K562 (cell line): ENCODE measurements at regions not wholly inside any gene's neighbourhood (a gene's known extent, or its start where the extent isn't known, plus 50 kb on each side); places are given as distances from the start of the nearest gene placed in this dataset.

Source experiments
- ATAC-seq: fragments of 200-7000 bp; cut with Tn5 transposase; 3 replicates; pipeline ENCODE4 v1.9.1; 2020; ENCODE audit warnings: moderate library complexity
- BruUV-seq: library from RNA; stranded (reverse); fragments of 400-500 nt; replicated peaks from 2 replicates; lab custom pipeline; 2021; lab: Mats Ljungman, UMichigan
- CTCF ChIA-PET: fragments of 300-600 bp; formaldehyde crosslinking; extraction: SDS; loops from one replicate; lab custom pipeline; 2021; ENCODE audit warnings: low intra/inter-chr PET ratio; lab: Yijun Ruan, JAX
- POLR2A ChIA-PET: fragments of 300-600, 350-650 bp; sonication (Branson Sonifier 250); formaldehyde crosslinking; extraction: SDS; loops from one replicate; lab custom pipeline; 2021; ENCODE audit warnings: antibody characterized with exemption, inconsistent platforms; lab: Yijun Ruan, JAX
- DNase-seq, 4 experiments: peaks; one replicate each; pipeline versions ENCODE4 v3.0.0 to v3.0.0-alpha.2; 2011 to 2018; ENCODE audit warnings: low spot score in 3 of 4, mixed read lengths in 3 of 4; ENCODE audit errors: extremely low read depth in 1 of 4
- FAIRE-seq: peaks from 2 replicates; lab custom pipeline; 2011; peaks lifted over from hg19 to GRCh38; lab: Jason Lieb, UNC
- H2AFZ ChIP-seq: 2 replicates; pipeline ENCODE4 v1.6.0; 2011; ENCODE audit warnings: low read depth, low read length, control low read depth, inconsistent platforms
- H3K27ac ChIP-seq: fragments of 200-600 bp; 3 replicates; pipeline ENCODE4 v1.8.0; 2011; ENCODE audit warnings: low read depth, mild to moderate bottlenecking, control low read depth, inconsistent platforms, low read length, moderate library complexity, mixed read lengths; ENCODE audit errors: extremely low read depth
- H3K27me3 ChIP-seq, 2 experiments: fragments of 300-600 bp in 1 of 2; 2 replicates in 1 of 2; 3 replicates in 1 of 2; pipeline versions ENCODE4 v1.6.0 to v1.8.0; 2011; ENCODE audit warnings: inconsistent platforms in 2 of 2, low read length in 2 of 2, mild to moderate bottlenecking in 1 of 2, mixed read lengths in 1 of 2, moderate library complexity in 1 of 2; ENCODE audit not compliant: control insufficient read depth in 2 of 2, insufficient read depth in 2 of 2
- H3K36me3 ChIP-seq: fragments of 300-600 bp; 3 replicates; pipeline ENCODE4 v1.8.0; 2011; ENCODE audit warnings: mild to moderate bottlenecking, low read length, inconsistent platforms; ENCODE audit not compliant: control insufficient read depth, insufficient read depth
- H3K4me1 ChIP-seq, 2 experiments: fragments of 200-600 bp in 1 of 2; replicated peaks in 1 of 2; 2 replicates in 1 of 2; 3 replicates in 1 of 2; pipeline versions ENCODE4 v1.5.1 to v1.8.0; 2011; ENCODE audit warnings: inconsistent platforms in 2 of 2, low read length in 2 of 2, mild to moderate bottlenecking in 1 of 2, mixed read lengths in 1 of 2, moderate library complexity in 1 of 2; ENCODE audit not compliant: control insufficient read depth in 2 of 2, insufficient read depth in 2 of 2
- H3K4me2 ChIP-seq: 2 replicates; pipeline ENCODE4 v1.6.1; 2011; ENCODE audit warnings: low read length, control low read depth, inconsistent platforms, mixed read lengths; ENCODE audit not compliant: insufficient read depth
- H3K4me3 ChIP-seq: fragments of 200-600 bp; sonication (generic), shearing (Covaris generic); 2 replicates; pipeline ENCODE4 v1.5.1; 2016; ENCODE audit warnings: control low read depth, inconsistent platforms
- H3K79me2 ChIP-seq: fragments of 200-600 bp; 3 replicates; pipeline ENCODE4 v1.8.0; 2011; ENCODE audit warnings: low read length, inconsistent platforms; ENCODE audit not compliant: control insufficient read depth, insufficient read depth
- H3K9ac ChIP-seq, 2 experiments: 2 replicates each; pipeline versions ENCODE4 v1.6.0 to v1.6.1; 2011; ENCODE audit warnings: low read depth in 2 of 2, low read length in 2 of 2, control low read depth in 1 of 2, inconsistent platforms in 1 of 2, mild to moderate bottlenecking in 1 of 2, mixed read lengths in 1 of 2; ENCODE audit not compliant: insufficient read depth in 1 of 2
- H3K9me1 ChIP-seq: one replicate; pipeline ENCODE4 v1.6.0; 2011; ENCODE audit warnings: inconsistent platforms, mild to moderate bottlenecking, low read length, moderate library complexity; ENCODE audit not compliant: control insufficient read depth, insufficient read depth
- H3K9me3 ChIP-seq: replicated peaks from 2 replicates; pipeline ENCODE4 v1.5.1; 2011; ENCODE audit warnings: low read depth, low read length, inconsistent platforms; ENCODE audit not compliant: control insufficient read depth, insufficient read depth
- H4K20me1 ChIP-seq: replicated peaks from 2 replicates; pipeline ENCODE4 v1.6.1; 2011; ENCODE audit warnings: low read length, inconsistent platforms, mixed read lengths; ENCODE audit not compliant: control insufficient read depth, insufficient read depth
- ARID4B ChIP-seq: sonication (generic); formaldehyde crosslinking; IDR thresholded peaks from 2 replicates; pipeline ENCODE4 v1.8.0; 2022; ENCODE audit warnings: mild to moderate bottlenecking, missing genetic modification reagents
- HMG20B ChIP-seq: fragments of 250-450 bp; sonication (Bioruptor Pico); IDR thresholded peaks from 2 replicates; pipeline ENCODE4 v1.5.0; 2021; ENCODE audit warnings: mild to moderate bottlenecking
- MEF2A ChIP-seq: IDR thresholded peaks from 2 replicates; pipeline ENCODE4 v1.6.1; 2011; ENCODE audit warnings: low read depth, mild to moderate bottlenecking, low read length, moderate library complexity; ENCODE audit not compliant: control insufficient read depth
- RCOR1 ChIP-seq, 2 experiments: IDR thresholded peaks; 2 replicates each; pipeline ENCODE4 v1.6.1; 2012; ENCODE audit warnings: low read depth in 2 of 2, low read length in 2 of 2, borderline replicate concordance in 1 of 2, improper control_type of control experiment in 1 of 2
- ZNF384 ChIP-seq: IDR thresholded peaks from 2 replicates; pipeline ENCODE4 v1.6.1; 2012; ENCODE audit warnings: low read depth, low read length, improper control_type of control experiment
- ZNF639 ChIP-seq, 2 experiments: fragments of 200-800 bp in 1 of 2; sonication (Bioruptor generic) in 1 of 2; sonication (generic) in 1 of 2; formaldehyde crosslinking in 1 of 2; IDR thresholded peaks in 1 of 2; conservative IDR thresholded peaks in 1 of 2; 2 replicates each; pipeline versions ENCODE4 v1.5.0 to v1.6.1; 2016 to 2020; ENCODE audit warnings: missing compliant biosample characterization in 1 of 2, missing genetic modification characterization in 1 of 2, missing genetic modification reagents in 1 of 2
- WGBS: fragments of 100-300 bp; shearing (Covaris generic); methylation state at CpG from one replicate; pipeline ENCODE4 v1.1.6; 2016; ENCODE audit warnings: low coverage, mixed read lengths; ENCODE audit not compliant: insufficient coverage; ENCODE audit errors: missing lambda C conversion rate; 5-methylcytosine and 5-hydroxymethylcytosine counted together
- in situ Hi-C: fragments of 300-500 bp; cut with MboI; formaldehyde crosslinking; loops from 4 replicates; pipeline ENCODE4 v1.15.0; 2018; ENCODE audit warnings: inconsistent platforms, mixed read lengths
- intact Hi-C: fragments of 100-400 bp; cut with micrococcal nuclease; formaldehyde crosslinking; loops from 2 replicates; pipeline ENCODE4 v1.14.2; 2022
- TF ChIP-seq, protein P1 (sequence below): sonication (generic); formaldehyde crosslinking; IDR thresholded peaks from 2 replicates; pipeline ENCODE4 v1.8.0; 2023; ENCODE audit warnings: mild to moderate bottlenecking, missing genetic modification reagents

DNA sequence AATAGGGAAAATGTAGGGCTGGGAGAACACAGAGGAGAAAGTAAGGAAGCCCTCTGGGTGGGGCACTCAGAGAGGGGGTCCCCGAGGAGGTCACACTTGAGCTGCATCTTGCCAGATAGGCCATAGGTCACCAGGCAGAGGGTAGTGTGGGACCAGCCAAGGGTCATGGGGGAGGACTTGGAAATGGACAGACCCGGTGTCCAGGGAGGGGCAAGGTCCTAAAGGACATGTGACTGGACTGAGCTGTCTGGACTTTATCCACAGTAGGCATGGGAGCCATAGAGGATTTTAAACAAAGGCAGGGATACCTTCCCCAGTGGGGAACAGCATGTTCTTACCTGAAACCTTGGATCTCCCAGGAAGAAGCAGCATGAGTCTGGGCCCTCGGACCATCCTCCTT is 266.7 kb downstream of the LRFN2 start:
- in situ Hi-C loops (loop anchor here (25.0 kb wide), 1 partner anchor 958 kb away; no protein-coding TSS in a partner anchor), intact Hi-C loops (no loop called here)
- Histone ChIP-seq H3K9ac (no peak overlapping the region), H3K4me3 (no peak overlapping the region), H4K20me1 (no peaks in the 10 kb centered on the region), H3K27ac (no peak overlapping the region), H3K9me3 (no peaks in the 10 kb centered on the region), H3K36me3 (no peaks in the 10 kb centered on the region), H3K9me1 (no peaks in the 10 kb centered on the region), H3K79me2 (no peaks in the 10 kb centered on the region), H3K4me2 (no peak overlapping the region), H3K4me1 (no peaks in the 10 kb centered on the region), H3K27me3 (peaks cover 4 to 43% of the 10 kb centered on the region in 2 experiments; a peak in 4 of 5 replicates), H2AFZ (no peak overlapping the region)
- FAIRE-seq (no peak), DNase-seq (no peak), ATAC-seq (no peak)
- 0% methylated on average over 3 of the region's 3 CpGs for WGBS
- CTCF ChIA-PET: no interaction called here
- TF ChIP-seq ZNF384 (no peak), HMG20B (CRISPR knock-in tag) (no peak), MEF2A (no peak), ZNF639 (CRISPR knock-in tag; conservative IDR thresholded peaks at IDR 0.05 in 1 of 2, IDR thresholded peaks at IDR 0.05 in 1 of 2) (no peak), RCOR1 (IDR thresholded peaks at IDR 0.05; ENCODE audit: borderline replicate concordance in 1 of 2, low read depth in 2 of 2, low read length in 2 of 2) (no peak), ARID4B (CRISPR knock-in tag) (no peak)
- TF ChIP-seq, protein P1, sequence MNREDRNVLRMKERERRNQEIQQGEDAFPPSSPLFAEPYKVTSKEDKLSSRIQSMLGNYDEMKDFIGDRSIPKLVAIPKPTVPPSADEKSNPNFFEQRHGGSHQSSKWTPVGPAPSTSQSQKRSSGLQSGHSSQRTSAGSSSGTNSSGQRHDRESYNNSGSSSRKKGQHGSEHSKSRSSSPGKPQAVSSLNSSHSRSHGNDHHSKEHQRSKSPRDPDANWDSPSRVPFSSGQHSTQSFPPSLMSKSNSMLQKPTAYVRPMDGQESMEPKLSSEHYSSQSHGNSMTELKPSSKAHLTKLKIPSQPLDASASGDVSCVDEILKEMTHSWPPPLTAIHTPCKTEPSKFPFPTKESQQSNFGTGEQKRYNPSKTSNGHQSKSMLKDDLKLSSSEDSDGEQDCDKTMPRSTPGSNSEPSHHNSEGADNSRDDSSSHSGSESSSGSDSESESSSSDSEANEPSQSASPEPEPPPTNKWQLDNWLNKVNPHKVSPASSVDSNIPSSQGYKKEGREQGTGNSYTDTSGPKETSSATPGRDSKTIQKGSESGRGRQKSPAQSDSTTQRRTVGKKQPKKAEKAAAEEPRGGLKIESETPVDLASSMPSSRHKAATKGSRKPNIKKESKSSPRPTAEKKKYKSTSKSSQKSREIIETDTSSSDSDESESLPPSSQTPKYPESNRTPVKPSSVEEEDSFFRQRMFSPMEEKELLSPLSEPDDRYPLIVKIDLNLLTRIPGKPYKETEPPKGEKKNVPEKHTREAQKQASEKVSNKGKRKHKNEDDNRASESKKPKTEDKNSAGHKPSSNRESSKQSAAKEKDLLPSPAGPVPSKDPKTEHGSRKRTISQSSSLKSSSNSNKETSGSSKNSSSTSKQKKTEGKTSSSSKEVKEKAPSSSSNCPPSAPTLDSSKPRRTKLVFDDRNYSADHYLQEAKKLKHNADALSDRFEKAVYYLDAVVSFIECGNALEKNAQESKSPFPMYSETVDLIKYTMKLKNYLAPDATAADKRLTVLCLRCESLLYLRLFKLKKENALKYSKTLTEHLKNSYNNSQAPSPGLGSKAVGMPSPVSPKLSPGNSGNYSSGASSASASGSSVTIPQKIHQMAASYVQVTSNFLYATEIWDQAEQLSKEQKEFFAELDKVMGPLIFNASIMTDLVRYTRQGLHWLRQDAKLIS: no peak
- no TSS peak for BruUV-seq
- POLR2A ChIA-PET: no interaction called here
